NCI-H510A treated with DMSO at 0.1 percent for 48 hours (cell line): ENCODE measurements at regions not wholly inside any gene's neighbourhood (a gene's known extent, or its start where the extent isn't known, plus 50 kb on each side); places are given as distances from the start of the nearest gene placed in this dataset.
A peak's percentile ranks its signal among the peaks of the same experiment; 100 is the strongest.

Experiments used
- DNase-seq: peaks from one replicate; lab custom pipeline; 2025; lab: John Stamatoyannopoulos, UW

DNA sequence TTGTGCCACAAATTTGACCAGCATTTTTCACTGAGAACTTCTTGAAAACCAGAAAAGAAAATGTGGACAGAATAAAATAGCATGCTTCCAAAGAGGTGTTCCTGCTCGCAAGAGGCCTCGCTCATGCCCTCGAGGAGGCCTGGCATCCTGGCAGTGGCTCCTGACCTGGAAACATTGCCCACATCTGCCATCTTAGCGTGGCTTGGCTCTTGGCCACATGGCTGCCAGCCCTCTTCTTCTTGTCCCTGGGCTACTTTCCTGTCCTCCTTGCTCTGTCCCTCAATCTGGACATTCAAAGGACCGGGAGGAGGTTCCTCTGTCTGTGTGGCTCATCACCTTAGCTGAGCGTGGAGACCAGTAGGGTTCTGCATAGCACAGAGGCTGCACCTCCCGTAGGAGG, 131.6 kb upstream of the TMEM72 start:
- no peak for DNase-seq

DNA sequence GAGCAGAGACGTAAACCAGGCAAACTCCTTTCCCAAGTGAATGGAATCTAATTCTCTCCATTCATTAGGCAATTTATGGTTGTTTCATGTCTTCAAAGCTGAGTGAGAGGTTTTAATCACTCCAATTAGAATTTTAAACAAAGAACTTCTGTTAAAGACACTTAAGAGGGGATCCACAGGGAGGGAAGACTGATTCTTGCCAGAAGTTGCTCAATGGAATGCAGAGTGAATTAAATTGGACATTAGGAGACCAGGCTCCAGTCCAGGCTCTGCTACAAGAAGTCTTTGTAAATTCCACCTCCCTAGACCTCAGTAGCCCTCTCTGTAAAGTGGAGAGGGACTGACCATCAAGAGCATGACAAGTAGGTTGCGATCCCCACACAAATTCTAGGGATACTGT, 130.7 kb upstream of the TMEM72 start:
- DNase-seq: no peak

DNA sequence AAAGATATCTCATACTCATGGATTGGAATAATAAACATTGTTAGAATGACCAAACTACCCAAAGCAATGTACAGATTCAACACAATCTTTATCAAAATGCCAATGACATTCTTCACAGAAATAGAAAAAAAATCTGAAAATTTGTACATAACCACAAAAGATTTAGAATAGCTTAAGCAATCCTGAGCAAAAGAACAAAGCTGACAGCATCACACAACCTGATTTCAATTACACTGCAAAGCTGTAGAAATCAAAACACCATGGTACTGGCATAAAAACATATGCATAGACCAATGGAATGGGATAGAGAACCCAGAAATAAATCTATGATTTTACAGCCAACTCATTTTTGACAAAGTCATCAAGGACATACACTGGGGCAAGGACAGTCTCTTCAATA, 130.0 kb upstream of the TMEM72 start:
- no peak for DNase-seq

DNA sequence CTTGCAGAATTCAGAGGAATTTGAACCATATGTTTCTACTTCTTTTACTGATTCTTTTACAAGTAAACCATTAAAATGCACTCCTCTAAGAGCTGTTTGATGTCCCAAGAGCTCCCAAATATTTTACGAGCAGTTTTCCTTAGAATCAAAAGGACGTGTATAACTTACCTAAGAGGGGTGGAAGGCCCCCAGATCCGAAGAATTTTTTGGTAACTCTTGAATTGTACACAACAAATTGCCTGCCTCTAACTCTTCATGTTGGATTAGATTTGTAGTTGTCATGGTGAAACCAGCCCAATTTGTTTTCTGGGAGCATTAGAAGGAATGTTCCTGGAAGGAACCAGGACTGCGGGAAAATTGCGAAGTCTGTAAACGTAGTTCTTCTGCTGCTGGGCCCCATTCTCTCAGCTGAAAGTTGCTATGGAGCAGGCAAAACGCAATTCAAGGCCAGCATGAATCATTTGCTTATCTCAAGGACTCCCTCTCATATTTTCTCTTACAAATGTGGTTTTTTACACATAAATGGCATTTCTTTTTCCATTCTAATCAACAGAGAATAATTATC, 124.8 kb upstream of the TMEM72 start:
- DNase-seq: no peak

DNA sequence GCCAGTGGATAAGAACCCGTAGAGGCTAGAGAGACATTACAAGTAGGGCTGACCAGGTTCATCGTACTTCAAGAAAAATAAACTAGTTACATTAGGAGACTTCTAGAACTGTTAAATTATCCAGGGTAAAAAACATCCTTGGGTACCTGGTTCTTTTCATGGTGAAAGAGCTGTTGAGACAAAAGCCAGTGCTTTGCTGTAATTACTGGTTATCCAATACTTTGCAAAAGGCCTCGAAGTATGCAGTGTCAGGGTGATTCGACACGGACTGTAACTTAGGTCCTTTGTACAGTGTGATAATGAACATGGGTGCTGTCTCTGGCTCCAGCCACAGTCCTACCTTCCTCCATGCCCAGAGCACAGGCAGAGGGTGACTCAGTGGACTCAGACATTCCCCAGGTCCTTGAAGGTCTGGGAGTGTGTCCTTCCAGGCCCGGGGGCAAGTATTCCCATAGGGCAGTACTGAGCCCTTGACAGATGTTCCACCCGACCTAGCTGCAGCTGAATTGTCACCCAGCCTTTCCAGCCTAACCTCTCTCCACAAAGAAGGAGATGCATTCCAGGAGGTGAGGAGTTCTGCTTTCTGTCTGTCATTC, 123.6 kb upstream of the TMEM72 start:
- no peak for DNase-seq

DNA sequence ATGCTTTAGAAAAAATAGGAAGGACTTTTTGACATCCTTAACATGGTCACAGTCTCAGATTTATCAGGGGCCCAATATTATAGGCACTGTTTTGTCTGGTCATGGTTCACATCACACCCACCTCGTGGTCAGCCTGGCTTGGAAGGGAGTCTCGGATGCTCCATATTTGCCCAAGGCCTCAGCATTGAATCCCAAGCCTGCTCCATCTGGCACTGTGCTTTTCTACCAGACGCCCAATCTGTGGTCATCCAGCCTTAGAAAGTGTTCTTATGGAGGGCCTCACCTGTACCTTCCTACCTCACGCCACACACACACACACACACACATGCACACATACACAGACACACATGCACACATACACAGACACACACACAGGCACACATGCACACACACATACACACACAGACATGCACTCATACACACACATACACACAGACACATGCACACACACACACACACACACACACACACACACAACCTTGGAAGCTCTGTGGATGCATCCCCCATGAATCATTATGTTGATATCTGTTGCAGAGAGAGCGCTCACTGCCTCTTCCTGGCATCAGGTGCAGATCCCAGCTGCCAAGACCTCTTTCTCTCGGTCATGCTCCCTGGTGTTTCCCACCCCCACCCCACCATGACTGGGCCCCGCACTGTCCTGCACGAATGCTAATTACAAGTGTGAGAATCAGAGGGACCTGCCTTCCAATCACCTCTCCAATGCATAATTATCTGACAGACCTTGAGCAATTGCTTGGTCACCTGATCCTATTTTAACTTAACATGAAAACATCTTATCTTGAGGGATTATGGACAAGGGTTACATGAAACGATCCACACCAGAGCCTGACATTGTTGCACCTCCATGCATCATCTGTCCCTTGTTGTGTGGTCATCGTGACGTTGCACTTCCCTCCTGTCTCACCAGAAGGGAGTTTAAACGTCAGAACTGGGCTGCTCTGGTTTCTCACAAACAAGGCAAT, 122.7 kb upstream of the TMEM72 start:
- DNase-seq: no peak

DNA sequence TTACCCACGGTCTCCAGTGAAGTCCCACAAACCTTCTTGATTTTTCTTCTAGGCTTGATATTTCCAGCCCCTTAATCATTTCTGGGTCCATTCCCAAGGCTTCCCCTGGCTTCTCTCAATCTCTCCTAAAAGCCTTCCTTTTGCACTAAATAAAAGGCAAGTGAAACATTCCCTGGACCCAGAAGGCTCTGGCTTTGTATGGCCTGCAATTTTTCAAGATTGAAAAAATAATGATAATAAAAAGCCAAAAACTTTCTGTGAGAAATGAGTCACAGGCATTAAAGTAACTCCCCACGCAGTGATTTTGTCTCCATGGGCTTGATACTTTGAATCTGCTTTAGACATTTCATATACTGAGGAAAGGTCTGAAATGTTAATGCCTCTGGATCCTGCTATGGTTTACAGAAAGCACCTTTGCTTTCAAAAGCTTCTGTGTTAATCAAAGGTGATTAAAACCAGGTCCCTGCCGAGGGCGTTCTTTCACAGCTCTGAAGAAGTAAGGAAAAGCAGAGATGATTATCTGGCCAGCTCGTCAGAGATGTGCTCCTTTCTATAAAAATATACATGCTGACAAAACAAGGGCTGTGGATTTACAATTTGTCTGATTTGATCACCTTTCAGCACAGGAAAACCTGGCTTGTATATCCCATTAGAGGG, 118.9 kb upstream of the TMEM72 start:
- DNase-seq: no peak

DNA sequence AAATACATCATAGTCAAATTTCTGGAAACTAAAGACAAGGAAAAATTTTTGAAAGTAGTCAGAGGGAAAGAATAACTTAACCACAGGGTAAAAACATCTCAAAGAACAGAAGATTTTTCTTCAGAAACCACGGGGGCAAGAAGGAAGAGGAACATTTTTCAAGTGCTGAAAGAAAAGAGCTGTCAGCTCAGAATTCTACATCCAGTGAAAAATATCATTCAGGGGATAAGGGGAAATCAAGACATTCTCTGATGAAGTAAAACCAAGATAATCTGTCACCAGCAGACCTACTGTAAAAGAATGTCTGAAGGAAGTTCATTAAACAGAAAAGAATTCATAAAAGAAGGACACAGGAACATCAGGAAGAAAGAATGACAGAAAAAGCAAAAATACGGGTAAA, 111.2 kb upstream of the TMEM72 start:
- no peak for DNase-seq

DNA sequence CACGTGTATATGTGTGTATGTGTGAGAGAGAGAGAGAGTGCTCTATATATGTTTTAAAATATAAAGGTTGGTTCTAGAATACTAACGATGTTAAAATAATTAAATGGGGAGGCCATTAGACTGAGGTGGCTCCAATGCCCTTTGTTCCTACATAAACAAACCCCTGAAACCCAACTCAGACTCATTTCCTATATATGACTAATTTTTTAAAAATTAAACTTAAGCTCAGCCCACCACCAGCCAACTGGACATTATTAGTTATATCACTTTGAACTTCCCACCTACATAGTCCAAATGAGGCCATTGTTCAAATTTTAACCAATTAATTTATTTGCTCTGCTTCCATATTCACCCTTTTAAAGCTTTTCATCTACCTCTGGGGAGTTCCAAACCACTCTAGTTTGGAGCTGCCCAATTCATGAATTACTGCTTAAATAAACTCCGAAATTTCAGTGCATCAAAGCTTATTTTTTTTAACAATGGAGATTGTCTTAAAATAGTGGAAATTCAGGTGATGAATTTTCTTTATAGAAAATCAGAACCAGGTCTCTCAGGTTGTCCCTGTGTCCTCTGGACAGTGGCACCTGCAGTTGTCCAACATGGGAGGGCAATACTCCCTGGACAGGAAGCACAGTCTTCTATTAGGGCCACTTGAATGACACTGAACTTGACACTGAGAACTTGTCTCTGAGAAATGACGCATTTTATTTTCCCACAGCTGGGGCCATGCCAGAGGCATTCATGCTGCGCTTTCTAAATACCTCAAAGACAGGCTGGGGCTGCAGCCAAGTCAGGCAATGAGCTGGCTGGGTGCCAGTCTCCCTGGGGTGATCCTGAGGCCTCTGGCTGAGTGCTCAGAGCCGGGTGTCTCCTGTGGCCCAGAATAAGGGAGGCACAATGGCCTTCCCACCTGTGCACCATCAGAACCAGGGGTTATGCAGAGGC, 109.5 kb upstream of the TMEM72 start:
- peak; percentile 54 for DNase-seq

DNA sequence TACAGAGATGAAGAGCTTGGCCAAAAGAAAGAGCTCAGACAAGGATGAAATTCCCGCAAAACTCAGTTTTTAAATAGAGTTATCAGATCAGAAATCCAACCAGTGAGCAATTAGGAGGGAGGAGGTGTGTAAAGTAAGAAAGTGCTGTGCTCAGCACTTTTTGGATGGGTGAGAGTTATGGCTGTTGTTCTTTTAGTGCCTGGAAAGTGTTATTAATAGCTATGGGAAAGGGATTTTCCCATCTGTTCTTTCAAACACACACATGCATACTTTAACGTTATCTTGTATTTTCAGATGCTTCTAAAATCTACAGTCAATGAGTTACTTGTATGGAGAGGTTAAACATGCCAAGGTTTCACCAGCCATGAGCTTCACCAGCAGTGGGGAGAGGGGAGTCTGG, 107.3 kb upstream of the TMEM72 start:
- DNase-seq: no peak

DNA sequence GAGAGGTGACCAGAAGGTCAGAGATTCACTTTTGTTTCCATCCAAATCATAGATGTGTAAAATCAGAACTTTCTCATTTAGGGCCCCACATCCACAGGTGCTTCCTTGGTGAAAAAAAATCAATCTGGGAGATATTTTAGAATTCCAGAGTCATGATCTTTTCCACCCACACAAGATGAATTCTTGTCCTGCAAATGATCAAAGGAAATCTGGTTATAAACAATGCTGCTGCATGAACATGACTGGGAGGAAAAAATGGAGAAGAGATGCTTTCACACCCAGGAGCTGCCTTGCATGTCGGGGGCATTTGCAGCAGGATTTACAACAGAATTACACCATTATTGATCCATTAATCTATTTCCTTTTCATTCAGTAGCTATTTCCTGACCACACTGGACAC, 106.5 kb upstream of the TMEM72 start:
- DNase-seq: no peak

DNA sequence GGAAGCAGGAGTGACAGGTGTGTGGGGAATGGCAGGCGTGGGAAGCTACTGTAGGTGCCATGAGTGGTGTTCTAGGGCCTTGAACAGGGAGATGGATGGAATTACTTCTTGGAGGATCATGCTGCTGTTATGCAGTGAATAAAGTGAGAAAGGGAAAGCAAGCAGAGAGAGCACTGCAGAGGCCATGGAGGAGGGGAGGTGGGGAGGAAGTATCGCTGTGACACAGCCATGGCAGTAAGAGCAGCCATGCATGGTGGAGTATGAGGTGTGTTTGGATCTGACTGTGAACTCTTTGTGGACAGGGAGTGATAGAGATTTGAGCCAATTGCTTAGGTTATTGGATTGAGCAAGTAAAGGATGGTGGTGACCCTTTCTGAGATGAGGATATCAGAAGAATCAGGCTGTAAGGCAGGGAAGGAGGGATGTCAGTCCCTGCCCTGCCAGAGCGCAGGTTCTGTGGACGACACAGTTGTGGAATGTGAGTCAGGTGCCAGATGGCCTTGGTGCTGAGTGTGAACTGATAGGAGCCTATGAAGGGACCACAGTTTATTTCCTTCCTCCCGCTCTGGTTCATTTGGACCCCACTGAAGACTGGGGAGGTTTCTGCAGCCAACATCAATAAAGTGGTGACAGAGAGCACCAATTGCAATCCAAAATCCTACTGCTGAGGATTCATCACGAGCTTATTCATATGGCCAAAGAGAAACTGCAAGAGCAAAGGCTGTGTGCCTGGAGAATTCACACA, 105.5 kb upstream of the TMEM72 start:
- DNase-seq: no peak

DNA sequence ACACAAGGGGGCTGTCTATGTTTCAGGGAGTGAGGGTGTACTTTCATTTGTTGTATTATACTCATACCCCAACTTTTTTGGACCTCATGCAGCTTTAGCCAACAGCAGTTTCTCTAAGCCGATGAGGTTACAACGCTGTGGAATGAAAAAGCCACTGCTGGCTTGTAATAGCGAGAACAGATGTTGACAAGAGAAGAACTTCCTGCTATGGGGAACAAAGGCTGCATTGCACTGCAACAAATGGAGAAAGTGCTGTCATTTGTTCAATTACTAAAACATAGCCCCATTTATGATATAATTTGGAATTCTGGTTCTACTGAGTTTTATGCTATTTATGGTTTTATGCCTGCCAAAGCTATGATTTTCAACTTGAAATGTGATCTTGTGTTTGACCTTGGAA, 104.2 kb upstream of the TMEM72 start:
- DNase-seq: no peak

DNA sequence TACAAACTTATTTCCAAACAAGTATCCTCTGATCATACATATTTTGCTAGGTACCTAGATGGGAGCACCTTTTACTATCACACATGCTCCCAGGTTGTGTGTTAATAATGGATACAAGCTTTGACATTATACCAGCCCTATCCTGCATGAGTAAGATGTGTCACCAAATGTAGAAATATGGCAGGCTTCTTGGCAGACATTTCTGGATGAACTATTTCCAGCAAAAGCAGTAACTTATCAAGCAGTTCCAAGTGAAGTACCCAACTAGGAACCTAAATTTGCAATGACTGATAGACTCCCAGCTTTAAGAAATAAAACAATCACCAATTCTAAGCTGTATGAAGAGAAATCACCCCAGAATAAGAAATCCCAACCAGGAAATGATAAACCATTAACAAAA, 103.7 kb upstream of the TMEM72 start:
- no peak for DNase-seq

DNA sequence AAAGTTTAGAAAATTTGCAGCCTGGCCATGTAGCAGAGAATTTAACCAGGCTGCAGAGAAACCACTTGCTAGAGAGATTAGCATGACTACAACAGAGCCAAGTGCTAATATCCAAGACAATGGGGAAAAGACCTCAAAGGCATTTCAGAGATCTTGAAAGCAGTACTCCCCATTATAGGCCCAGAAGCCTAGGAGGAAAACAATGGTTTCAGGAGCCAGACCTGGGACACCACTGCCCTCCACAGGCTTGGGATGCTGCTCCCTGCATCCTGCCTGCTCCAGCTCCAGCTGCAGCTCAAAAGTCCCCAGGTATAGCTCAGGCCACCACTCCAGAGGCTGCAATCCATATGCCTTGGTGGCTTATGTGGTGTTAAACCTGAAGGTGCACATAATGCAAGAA, 101.5 kb upstream of the TMEM72 start:
- DNase-seq: no peak

DNA sequence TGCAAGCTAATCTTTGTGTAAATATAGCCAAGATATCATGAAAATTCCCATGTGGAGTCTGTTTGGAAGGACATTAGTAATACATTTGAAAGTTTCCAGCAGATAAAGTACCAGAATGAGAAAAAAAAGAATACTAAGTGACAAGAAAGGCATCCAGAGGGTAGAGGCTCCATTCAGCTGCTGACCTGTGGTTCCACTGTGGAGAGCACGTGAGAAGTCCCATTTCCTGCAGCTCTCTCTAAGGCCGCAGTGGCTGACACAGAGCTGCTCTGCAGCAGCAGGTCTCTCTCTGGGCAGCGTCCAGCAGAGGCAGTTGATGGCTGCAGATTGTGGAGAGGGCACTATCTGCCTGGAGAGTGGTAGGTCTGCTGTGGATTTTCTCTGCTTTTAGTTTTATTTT, 100.1 kb upstream of the TMEM72 start:
- DNase-seq: no peak

DNA sequence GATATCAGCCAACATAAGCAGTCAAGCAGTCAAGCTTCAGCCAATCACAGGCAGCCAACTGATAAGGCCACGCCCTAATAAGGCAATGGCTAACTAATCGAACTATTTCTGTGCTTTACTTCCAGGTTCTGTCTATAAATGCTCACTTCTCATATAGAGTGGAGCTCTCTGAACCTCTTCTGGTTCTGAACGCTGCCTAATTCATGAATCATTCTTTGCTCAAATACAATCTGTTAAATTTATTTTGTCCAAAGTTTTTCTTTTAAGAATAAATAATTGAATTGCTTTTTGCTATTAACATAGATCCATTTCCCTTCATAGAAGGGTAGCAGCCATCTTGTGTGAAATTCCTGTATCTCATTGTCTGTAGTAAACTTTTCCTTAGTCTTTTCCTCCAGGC, 97.9 kb upstream of the TMEM72 start:
- no peak for DNase-seq

DNA sequence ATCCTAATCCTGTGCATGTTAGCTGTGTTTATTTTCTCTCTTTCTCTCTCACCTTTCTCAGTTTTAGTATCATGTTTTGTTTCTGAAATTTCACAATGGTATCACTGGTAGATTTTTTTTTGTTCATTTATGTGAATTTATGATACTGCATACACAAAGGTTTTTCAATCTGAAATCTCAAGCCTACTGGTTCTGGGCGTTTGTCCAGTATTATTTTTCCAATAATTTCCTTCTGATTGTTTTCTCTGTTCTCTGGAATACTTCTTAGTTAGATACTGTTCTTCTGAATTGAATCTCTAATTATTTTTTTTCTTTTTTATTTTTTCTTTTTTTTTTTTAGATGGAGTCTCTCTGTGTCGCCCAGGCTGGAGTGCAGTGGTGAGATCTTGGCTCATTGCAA, 96.2 kb upstream of the TMEM72 start:
- DNase-seq: no peak

DNA sequence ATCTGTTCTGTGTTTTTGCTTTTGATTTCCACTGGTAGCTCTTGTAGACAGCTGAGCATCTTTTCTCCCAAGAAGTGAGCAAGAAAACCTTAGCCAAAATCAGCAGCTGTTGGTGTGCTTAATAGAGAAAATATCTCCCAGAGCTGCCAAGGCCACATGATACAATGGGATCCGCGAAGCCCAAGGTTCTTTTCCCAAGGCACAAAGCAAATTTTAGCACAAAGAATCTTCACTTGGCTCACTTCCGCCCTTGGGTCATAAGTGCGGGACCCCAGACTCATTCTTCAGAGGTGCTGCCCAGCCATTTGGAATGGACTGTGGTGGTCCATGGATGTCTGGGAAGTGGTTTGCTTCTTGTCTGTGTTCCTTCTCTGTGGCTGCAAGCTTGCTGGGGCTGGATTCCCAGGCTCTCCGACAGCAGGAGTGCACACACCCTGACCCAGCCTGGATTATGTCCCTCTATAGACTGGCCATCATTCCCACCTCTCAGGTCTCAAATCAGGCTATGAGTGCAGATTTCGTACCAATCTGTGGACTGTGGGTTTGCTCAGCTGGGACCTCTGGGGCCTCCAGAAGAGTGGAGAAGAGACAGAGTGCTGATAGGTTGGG, 93.0 kb upstream of the TMEM72 start:
- no peak for DNase-seq

DNA sequence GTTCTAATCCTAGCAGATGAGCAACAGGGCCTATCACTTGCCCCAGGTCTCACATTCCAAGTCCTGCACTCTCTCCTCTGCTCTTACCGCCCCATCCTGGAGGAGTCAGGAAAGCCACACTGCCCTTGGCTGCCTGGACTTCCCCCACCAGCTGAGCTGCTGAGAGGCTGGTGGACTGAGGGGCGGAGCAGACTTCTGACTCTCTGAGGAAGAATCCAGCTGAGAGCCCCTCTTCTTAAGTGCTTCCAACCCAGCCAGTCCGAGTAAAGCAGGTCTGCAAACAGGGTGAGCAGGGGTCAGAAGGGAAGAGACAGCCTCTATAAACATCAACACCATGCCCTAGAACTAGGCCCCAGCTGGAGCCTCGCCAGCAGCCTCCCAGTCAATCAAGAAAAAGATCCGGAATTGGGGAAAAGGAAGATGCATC, 92.4 kb upstream of the TMEM72 start:
- DNase-seq: no peak
